K562 (cell line): ENCODE measurements at regions not wholly inside any gene's neighbourhood (a gene's known extent, or its start where the extent isn't known, plus 50 kb on each side); places are given as distances from the start of the nearest gene placed in this dataset.

Source experiments
- BACH1 ChIP-seq: fragments of 200-800 bp; sonication (Bioruptor generic); IDR thresholded peaks from 2 replicates; pipeline ENCODE4 v1.6.1; 2016; ENCODE audit warnings: missing genetic modification characterization, missing compliant biosample characterization
- CLOCK ChIP-seq: fragments of 250-450 bp; sonication (Bioruptor Pico); IDR thresholded peaks from 2 replicates; pipeline ENCODE4 v1.4.0; 2020; ENCODE audit warnings: mild to moderate bottlenecking, moderate library complexity, borderline replicate concordance
- E2F6 ChIP-seq, 2 experiments: IDR thresholded peaks; 2 replicates each; pipeline ENCODE4 v1.6.1; 2011; ENCODE audit warnings: borderline replicate concordance in 1 of 2, control low read depth in 1 of 2, low read depth in 1 of 2, low read length in 1 of 2, mild to moderate bottlenecking in 1 of 2, mixed read lengths in 1 of 2, moderate library complexity in 1 of 2; ENCODE audit not compliant: insufficient read depth in 1 of 2, insufficient read length in 1 of 2, poor library complexity in 1 of 2, severe bottlenecking in 1 of 2; ENCODE audit errors: extremely low read depth in 1 of 2
- EWSR1 ChIP-seq: fragments of 450-650 bp; IDR thresholded peaks from 2 replicates; pipeline ENCODE4 v1.6.1; 2018; ENCODE audit warnings: borderline replicate concordance, mild to moderate bottlenecking, low read depth, moderate library complexity; ENCODE audit not compliant: partially characterized antibody
- GMEB1 ChIP-seq: fragments of 250-450 bp; sonication (Bioruptor Pico); IDR thresholded peaks from 2 replicates; pipeline ENCODE4 v1.4.0; 2020; ENCODE audit warnings: mild to moderate bottlenecking
- JUND ChIP-seq, 2 experiments: IDR thresholded peaks; 2 replicates in 1 of 2; 3 replicates in 1 of 2; pipeline ENCODE4 v1.6.1; 2011; ENCODE audit warnings: borderline replicate concordance in 2 of 2, low read depth in 2 of 2, low read length in 2 of 2, improper control_type of control experiment in 1 of 2, missing biosample characterization in 1 of 2, missing genetic modification characterization in 1 of 2, missing genetic modification reagents in 1 of 2
- U2AF1 ChIP-seq: fragments of 200-400 bp; formaldehyde crosslinking; optimal IDR thresholded peaks from 2 replicates; pipeline ENCODE3; 2017; ENCODE audit warnings: mild to moderate bottlenecking, low read depth, low read length, moderate library complexity
- ZNF395 ChIP-seq: fragments of 200-800 bp; sonication (Bioruptor generic); IDR thresholded peaks from 2 replicates; pipeline ENCODE4 v1.6.1; 2017; ENCODE audit warnings: missing genetic modification characterization, missing compliant biosample characterization
- ZNF512 ChIP-seq: IDR thresholded peaks from 2 replicates; pipeline ENCODE4 v1.6.1; 2016; ENCODE audit warnings: missing genetic modification characterization, missing compliant biosample characterization
- ZNF592 ChIP-seq: fragments of 450-650 bp; IDR thresholded peaks from 2 replicates; pipeline ENCODE4 v1.6.1; 2017; ENCODE audit warnings: antibody characterized with exemption, mild to moderate bottlenecking

GRCh38 chr1:172717722-172718465, 59.0 kb downstream of the FASLG start (continued):
- TF ChIP-seq ZNF592 (peak; percentile 81), JUND (IDR thresholded peaks at IDR 0.05; ENCODE audit: borderline replicate concordance, low read depth, low read length) (peak; percentile 34; the same call in 1 of the 2 replicates), JUND (tag; IDR thresholded peaks at IDR 0.05; ENCODE audit: borderline replicate concordance, low read depth, low read length) (peak; percentile 79; the same call in 2 of the 3 replicates), ZNF395 (CRISPR knock-in tag) (peak; percentile 52; the same call in 1 of the 2 replicates), ZNF512 (no peak), E2F6 (IDR thresholded peaks at IDR 0.05; ENCODE audit: borderline replicate concordance in 1 of 2, extremely low read depth in 1 of 2, insufficient read depth in 1 of 2, insufficient read length in 1 of 2, low read depth in 1 of 2, low read length in 1 of 2, poor library complexity in 1 of 2, severe bottlenecking in 1 of 2) (peak in 1 of 2 experiments; percentile 26), EWSR1 (no peak), U2AF1 (no peak), CLOCK (0 out of 2 replicates have a peak, but pooled peaks have one; percentile 48), GMEB1 (0 out of 2 replicates have a peak, but pooled peaks have one; percentile 12), BACH1 (peak; percentile 89)
